SKM-1 treated with dmso at 0.1 percent for 144 hours (cell line): ENCODE measurements at regions not wholly inside any gene's neighbourhood (a gene's known extent, or its start where the extent isn't known, plus 50 kb on each side); places are given as distances from the start of the nearest gene placed in this dataset.
A peak's percentile ranks its signal among the peaks of the same experiment; 100 is the strongest.
"Not testable (repeated sequence)": the region's sequence is repeated elsewhere in the genome, so short reads cannot be mapped to it uniquely, and the experiment has no call there.

Experiments
- DNase-seq: peaks from one replicate; lab custom pipeline; 2025; ENCODE audit not compliant: unreplicated experiment; lab: John Stamatoyannopoulos, UW

- no peak for DNase-seq
Measured at GRCh38 chr2:194087089-194087958, 1569.7 kb upstream of the SLC39A10 start.

- DNase-seq: no peak
Measured at GRCh38 chr2:194086129-194086528, 1570.9 kb upstream of the SLC39A10 start.

DNA sequence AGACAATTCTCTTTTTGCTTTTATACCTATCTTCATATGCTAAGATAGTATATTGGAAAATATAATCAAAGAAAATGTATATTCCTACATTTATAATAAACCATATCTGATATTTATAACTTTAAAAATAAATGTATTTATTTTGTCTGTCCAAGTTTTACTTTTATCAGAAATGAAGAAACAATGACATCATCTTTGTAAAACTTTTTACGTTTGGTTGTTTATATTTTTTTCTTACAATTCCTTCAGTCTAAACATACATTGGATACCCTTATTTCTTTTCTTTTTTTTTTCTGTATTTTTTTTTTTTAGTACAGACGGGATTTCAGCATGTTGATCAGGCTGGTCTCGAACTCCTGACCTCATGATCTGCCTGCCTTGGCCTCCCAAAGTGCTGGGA lies 1577.0 kb upstream of the SLC39A10 start:
- no peak for DNase-seq

DNA sequence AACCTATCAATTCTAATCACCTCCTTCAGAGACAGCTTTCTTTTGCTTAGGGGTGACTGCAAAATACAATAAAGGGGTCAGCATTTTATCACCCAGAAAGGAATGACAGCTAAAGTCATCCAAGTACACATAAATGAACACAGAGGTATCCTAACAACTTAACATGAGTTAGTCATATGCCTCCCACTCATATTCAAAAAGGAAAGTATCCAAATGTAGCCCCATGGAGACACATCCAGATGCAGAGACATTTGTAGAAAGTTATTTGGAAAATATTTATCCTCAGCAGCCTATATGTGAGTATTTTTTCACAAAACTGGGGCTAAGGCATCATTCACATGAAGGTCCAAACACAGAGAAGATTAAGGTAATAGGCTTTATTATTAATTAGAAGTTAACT lies 1579.7 kb upstream of the SLC39A10 start:
- no peak for DNase-seq

DNA sequence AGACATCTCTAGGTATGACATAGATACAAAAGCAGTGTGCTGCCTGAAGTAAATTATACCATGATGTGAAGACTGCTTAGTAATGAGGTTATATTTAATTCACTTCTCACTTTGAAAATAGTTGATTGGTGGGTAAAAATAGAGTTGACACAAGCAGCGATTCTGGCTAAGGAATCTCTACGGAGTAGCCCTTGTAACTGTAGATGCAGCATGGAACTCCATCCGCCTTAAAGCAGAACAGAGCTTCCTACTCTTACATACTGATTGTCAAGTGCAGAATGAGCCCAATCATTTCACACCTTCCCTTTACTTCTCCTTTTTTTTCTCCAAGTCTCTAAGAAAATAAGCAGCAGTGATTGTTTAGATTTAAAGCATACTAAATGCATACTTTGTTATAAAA lies 1594.6 kb upstream of the SLC39A10 start:
- no peak for DNase-seq

DNA sequence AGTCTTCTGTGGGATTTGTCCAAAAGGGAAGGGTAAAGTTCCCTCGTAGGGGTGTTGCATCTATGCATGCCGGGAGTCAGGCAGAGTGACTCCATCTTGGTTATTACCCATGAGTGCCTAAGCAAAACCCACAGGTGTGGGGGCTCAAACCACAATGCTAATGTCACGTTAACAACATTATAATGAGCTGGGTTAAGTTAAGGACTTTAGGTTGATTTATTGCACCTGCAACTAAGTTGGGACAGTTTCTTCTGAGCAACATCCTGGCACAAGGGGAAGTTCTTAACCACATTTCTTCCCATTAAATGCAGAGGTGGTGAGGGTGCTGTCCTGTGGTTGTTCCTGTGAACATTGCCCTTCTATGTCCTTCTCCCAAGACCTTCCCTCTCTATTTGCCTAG lies 1596.8 kb upstream of the SLC39A10 start:
- peak; percentile 21 for DNase-seq

DNA sequence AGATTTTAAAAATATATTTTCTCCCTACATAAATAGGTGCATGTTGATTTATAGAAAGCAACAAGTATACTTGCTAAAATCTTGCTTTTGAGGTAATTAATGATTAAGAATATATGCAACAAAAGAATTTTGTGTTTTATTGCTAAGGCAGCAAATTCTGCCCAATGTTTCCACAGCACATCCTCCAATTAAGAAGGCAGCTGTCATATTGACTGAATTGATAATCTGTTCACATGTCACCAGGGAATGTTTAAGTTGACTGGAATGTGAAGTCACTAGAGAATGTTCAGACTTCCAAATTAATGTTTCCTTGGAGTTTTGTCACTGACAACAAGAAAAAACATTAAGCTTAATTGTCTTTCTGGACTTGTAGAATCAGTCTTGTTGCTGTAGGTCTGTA lies 1602.7 kb upstream of the SLC39A10 start:
- no peak for DNase-seq

DNA sequence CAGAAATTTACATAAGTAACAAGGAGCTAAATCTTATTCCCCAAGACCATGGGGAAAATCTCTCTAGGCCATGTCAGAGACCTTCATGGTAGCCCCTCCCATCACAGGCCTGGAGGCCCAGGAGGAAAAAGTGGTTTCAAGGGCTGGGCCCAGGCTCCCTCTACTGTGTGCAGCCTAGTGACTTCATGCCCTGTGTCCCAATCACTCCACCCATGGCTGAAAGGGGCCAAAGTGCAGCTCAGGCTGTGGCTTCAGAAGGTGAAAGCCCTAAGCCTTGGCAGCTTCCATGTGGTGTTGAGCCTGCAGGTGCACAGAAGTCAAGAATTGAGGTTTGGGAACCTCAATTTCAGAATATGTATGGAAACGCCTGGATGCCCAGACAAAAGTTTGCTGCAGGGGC lies 1612.7 kb upstream of the SLC39A10 start:
- DNase-seq: no peak

DNA sequence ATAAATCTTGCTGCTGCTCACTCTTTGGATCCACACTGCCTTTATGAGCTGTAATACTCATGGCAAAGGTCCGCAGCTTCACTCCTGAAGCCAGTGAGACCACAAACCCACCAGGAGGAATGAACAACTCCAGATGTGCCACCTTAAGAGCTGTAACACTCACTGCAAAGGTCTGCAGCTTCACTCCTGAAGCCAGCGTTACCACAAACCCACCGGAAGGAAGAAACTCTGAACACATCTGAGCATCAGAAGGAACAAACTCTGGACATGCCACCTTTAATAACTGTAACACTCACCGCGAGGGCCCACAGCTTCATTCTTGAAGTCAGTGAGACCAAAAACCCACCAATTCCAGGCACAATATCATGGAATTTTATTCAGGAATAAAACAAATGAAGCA lies 1635.9 kb upstream of the SLC39A10 start:
- DNase-seq: not testable (repeated sequence)

DNA sequence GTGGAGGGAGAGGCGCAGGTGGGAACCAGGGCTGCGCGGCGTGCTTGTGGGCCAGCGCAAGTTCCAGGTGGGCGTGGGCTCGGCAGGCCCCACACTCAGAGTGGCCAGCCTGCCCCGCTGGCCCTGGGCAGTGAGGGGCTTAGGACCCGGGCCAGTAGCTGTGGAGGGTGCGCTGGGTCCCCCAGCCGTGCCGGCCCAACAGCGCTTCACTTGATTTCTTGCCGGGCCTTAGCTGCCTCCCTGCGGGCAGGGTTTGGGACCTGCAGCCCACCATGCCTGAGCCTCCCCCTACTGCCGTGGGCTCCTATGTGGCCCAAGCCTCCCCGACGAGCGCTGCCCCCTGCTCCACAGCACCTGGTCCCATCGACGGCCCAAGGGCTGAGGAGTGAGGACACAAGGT lies 1636.9 kb upstream of the SLC39A10 start:
- no peak for DNase-seq

DNA sequence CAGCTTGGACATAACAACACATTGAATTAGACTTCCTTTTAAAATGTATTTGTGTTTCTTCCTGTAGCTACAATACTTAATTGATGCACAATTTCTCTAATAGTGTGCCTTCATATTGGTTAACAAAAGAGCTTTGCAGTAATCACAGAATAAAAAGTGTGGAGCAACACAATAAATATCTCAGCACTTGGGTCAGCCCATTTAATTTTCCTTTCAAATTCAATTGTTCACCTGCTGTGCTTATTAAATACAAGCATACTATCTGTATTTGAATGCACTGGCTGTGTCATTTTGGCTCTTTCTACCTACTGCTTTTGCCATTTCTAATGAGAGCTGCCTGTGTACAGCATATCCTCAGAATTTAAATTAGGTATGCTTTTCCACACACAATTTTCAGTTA lies 1641.3 kb upstream of the SLC39A10 start:
- no peak for DNase-seq

DNA sequence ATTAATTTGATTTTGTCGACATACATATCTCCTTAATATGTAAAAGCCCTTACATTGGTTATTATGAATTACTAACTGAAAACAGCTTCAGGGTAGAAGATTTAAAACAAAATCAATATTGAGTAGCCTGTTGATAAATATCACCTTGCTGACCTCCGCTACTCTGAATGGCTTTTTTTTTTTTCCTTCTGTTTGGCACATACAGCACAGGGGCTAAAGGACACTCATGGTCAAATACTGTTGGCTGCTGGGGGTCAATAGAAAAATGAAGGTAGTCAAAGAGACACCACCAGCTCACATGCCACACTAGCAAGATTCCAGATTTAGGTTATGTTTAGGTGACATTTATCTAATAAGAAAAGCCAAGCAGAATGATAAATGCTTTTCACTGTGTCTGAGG lies 1642.4 kb upstream of the SLC39A10 start:
- no peak for DNase-seq

DNA sequence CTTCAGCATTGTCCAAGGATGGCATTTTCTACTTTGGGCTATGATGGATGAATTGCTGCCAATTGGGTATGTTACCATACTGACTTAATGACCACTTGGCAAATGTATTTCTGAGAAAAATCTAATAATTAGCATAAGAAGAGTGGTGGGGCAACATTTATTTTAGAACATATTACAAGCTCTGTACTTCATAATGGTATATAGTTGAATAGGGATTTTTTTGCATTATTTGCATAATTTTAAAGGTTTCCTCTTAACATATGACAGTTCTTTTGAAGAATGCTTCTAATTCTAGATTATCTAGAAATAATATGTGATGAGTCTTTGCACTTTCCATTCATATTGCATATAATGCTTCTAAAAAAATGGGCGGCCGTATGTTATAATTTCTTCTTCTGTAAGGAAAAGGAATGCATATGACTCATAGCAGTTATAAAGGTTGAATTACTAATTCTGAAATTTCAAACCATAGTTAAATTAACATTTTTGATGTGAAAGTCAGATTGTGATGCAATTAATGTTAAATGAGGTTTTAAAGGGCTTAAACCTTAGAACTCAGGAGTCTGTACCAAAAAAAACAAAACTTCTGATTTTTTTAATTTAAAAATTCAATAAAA lies 1652.3 kb upstream of the SLC39A10 start:
- DNase-seq: no peak

GRCh38 chr2:194003911-194004310 lies 1653.1 kb upstream of the SLC39A10 start:
- DNase-seq: no peak

GRCh38 chr2:194002699-194003368 lies 1654.2 kb upstream of the SLC39A10 start:
- no peak for DNase-seq

- DNase-seq: no peak
Measured at GRCh38 chr2:193990868-193991267, 1666.2 kb upstream of the SLC39A10 start.

GRCh38 chr2:193989645-193990044 lies 1667.4 kb upstream of the SLC39A10 start:
- DNase-seq: no peak

- no peak for DNase-seq
Measured at GRCh38 chr2:193988784-193989183, 1668.2 kb upstream of the SLC39A10 start.

DNA sequence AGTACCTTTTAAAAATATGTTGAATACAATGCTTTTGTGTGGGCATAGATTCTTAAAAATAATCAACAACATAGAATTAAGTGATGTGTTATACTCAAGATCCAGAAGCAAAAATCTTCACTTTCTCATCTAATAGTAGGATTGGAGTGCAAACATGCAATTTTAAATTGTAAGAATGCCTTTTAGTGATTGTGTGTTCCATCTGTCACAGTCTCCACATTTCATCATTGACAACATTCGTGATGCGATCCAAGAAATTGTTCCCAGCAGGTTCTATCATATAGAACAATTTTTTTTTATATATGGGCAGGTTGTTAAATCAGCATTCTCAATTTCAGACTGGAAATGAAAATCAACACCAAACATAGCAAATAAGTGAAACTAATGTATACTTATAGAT lies 1671.8 kb upstream of the SLC39A10 start:
- no peak for DNase-seq

DNA sequence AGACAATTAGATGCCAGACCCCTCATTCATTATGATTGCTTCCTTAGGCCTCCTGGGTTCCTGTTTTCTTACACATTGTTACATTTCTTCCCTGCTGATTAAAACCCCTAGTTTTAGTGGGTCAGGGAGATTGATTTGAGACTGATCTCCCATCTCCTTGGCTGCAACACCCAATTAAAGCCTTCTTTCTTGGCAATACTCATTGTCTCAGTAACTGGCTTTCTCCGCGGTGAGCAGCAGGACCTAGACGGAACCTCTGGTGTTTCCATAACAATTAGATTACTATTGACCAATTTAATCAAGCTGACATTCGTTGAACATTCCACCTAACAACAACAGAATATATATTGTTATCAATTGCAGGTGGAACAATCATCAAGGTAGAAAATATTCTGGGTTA lies 1676.4 kb upstream of the SLC39A10 start:
- no peak for DNase-seq

- DNase-seq: no peak
Measured at GRCh38 chr2:193973781-193974180, 1683.2 kb upstream of the SLC39A10 start.

DNA sequence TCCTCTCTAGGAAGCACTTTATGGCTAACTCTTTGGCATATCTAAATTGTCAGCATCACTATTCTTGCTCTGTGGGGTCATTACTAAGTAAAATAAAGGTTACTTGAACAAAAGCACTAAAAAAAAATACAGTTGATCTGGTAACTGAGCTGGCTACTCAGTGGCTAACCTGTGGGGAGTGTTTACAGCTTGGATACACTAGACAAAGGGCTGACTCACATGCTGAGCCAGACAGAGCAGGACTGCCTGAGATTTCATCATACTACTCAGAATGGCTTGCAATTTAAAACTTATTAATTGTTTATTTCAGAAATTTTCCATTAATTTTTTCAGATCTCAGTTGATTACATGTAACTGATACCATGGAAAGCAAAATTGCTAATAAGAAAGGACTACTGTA lies 1690.4 kb upstream of the SLC39A10 start:
- DNase-seq: no peak
